ENCODE measurements at regions not wholly inside any gene's neighbourhood (a gene's known extent, or its start where the extent isn't known, plus 50 kb on each side); places are given as distances from the start of the nearest gene placed in this dataset.

- WGBS (ENCODE audit: insufficient coverage), result 88% methylated on average over 5 of the region's 6 CpGs
- H3K4me3 ChIP-seq (ENCODE audit: control insufficient read depth in 1 of 2, extremely low read depth in 1 of 2, low read length in 1 of 2), result no peak overlapping the region
- no peak for ATAC-seq (replicated peaks in 1 of 4)
- H3K36me3 Mint-ChIP-seq, result no peaks in the 10 kb centered on the region
- no peaks in the 10 kb centered on the region for H3K27me3 ChIP-seq (replicated peaks in 1 of 2; ENCODE audit: control insufficient read depth in 2 of 2, extremely low read depth in 1 of 2, insufficient read depth in 2 of 2, low read length in 1 of 2)
- H3K9me3 Mint-ChIP-seq, result peaks cover 0 to 7% (median 0%) of the 10 kb centered on the region in 3 donors
- no peaks in the 10 kb centered on the region for H3K4me1 Mint-ChIP-seq
- peaks cover 2 to 5% of the 10 kb centered on the region in 2 donors for H3K27me3 Mint-ChIP-seq
- DNase-seq, result no peak
- no peak overlapping the region for H3K27ac ChIP-seq (ENCODE audit: low read length)
- no peaks in the 10 kb centered on the region for H3K4me1 ChIP-seq (ENCODE audit: control insufficient read depth in 1 of 2, extremely low read depth in 1 of 2, insufficient read depth in 2 of 2, low read length in 2 of 2)
- ChIA-PET POLR2A (no interaction called here), CTCF (no interaction called here)
- no peak overlapping the region for H3K27ac Mint-ChIP-seq
- no peaks in the 10 kb centered on the region for H3K9me3 ChIP-seq
- H3K4me3 Mint-ChIP-seq, result no peak overlapping the region
- H3K36me3 ChIP-seq (ENCODE audit: control insufficient read depth in 2 of 2, extremely low read depth in 1 of 2, insufficient read depth in 1 of 2, low read length in 1 of 2), result no peaks in the 10 kb centered on the region
Measured at GRCh38 chr5:74556631-74557595, 83.6 kb downstream of the ENC1 start.

DNA sequence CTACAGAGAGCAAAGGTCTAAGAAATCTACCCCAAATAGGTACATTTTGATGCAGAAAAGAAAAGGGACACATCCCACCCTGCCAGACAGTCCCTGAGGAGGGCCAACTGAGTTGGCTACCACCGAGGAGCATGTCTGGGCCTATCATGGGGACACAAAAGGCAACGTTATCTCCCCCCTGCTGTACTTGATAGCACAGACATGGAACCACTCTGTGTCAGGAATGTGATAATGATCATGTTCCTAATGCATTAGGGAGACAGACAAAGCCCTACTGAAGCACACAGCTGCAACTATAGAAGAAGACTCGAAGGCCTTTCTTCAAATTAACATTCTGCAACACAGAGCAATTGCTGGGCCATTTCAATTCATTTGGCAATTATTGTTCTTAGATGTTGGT is 84.5 kb downstream of the ENC1 start:
- Mint-ChIP-seq H3K27me3 (peaks cover 2 to 5% of the 10 kb centered on the region in 2 donors), H3K9me3 (peaks cover 0 to 7% (median 0%) of the 10 kb centered on the region in 3 donors), H3K4me3 (no peak overlapping the region), H3K36me3 (no peaks in the 10 kb centered on the region), H3K4me1 (no peaks in the 10 kb centered on the region), H3K27ac (no peak overlapping the region)
- Histone ChIP-seq H3K4me3 (ENCODE audit: control insufficient read depth in 1 of 2, extremely low read depth in 1 of 2, low read length in 1 of 2) (no peak overlapping the region), H3K27me3 (replicated peaks in 1 of 2; ENCODE audit: control insufficient read depth in 2 of 2, extremely low read depth in 1 of 2, insufficient read depth in 2 of 2, low read length in 1 of 2) (no peaks in the 10 kb centered on the region), H3K36me3 (ENCODE audit: control insufficient read depth in 2 of 2, extremely low read depth in 1 of 2, insufficient read depth in 1 of 2, low read length in 1 of 2) (no peaks in the 10 kb centered on the region), H3K27ac (ENCODE audit: low read length) (no peak overlapping the region), H3K9me3 (no peaks in the 10 kb centered on the region), H3K4me1 (ENCODE audit: control insufficient read depth in 1 of 2, extremely low read depth in 1 of 2, insufficient read depth in 2 of 2, low read length in 2 of 2) (no peaks in the 10 kb centered on the region)
- no CpG with 5 or more reads among the region's 3 CpGs for WGBS (ENCODE audit: insufficient coverage)
- no peak for ATAC-seq (replicated peaks in 1 of 4)
- DNase-seq, result no peak
- POLR2A ChIA-PET, result no interaction called here
- CTCF ChIA-PET, result no interaction called here

GRCh38 chr5:74552101-74552500 is 88.4 kb downstream of the ENC1 start:
- Histone ChIP-seq H3K36me3 (ENCODE audit: control insufficient read depth in 2 of 2, extremely low read depth in 1 of 2, insufficient read depth in 1 of 2, low read length in 1 of 2) (no peaks in the 10 kb centered on the region), H3K4me3 (ENCODE audit: control insufficient read depth in 1 of 2, extremely low read depth in 1 of 2, low read length in 1 of 2) (no peak overlapping the region), H3K9me3 (no peaks in the 10 kb centered on the region), H3K27ac (ENCODE audit: low read length) (no peak overlapping the region), H3K4me1 (ENCODE audit: control insufficient read depth in 1 of 2, extremely low read depth in 1 of 2, insufficient read depth in 2 of 2, low read length in 2 of 2) (peaks cover 0 to 12% of the 10 kb centered on the region in 2 experiments), H3K27me3 (replicated peaks in 1 of 2; ENCODE audit: control insufficient read depth in 2 of 2, extremely low read depth in 1 of 2, insufficient read depth in 2 of 2, low read length in 1 of 2) (no peaks in the 10 kb centered on the region)
- WGBS (ENCODE audit: insufficient coverage), result no CpG with 5 or more reads among the region's 4 CpGs
- Mint-ChIP-seq H3K4me3 (no peak overlapping the region), H3K4me1 (peaks cover 0 to 4% (median 0%) of the 10 kb centered on the region in 3 donors), H3K9me3 (peaks cover 0 to 7% (median 0%) of the 10 kb centered on the region in 3 donors), H3K27me3 (peaks cover 0 to 2% of the 10 kb centered on the region in 2 donors), H3K36me3 (no peaks in the 10 kb centered on the region), H3K27ac (no peak overlapping the region)
- CTCF ChIA-PET, result no interaction called here
- POLR2A ChIA-PET, result no interaction called here
- DNase-seq (no peak), ATAC-seq (replicated peaks in 1 of 4) (no peak)

GRCh38 chr5:74550927-74551326 is 89.6 kb downstream of the ENC1 start:
- Mint-ChIP-seq H3K4me3 (no peak overlapping the region), H3K4me1 (peaks cover 0 to 4% (median 0%) of the 10 kb centered on the region in 3 donors), H3K9me3 (peaks cover 0 to 7% (median 0%) of the 10 kb centered on the region in 3 donors), H3K27ac (no peak overlapping the region), H3K36me3 (no peaks in the 10 kb centered on the region), H3K27me3 (peaks cover 0 to 2% of the 10 kb centered on the region in 2 donors)
- ChIA-PET CTCF (no interaction called here), POLR2A (no interaction called here)
- no peak for DNase-seq
- H3K27ac ChIP-seq (ENCODE audit: low read length), result no peak overlapping the region
- no peak for ATAC-seq (replicated peaks in 1 of 4)
- H3K4me1 ChIP-seq (ENCODE audit: control insufficient read depth in 1 of 2, extremely low read depth in 1 of 2, insufficient read depth in 2 of 2, low read length in 2 of 2), result peaks cover 0 to 12% of the 10 kb centered on the region in 2 experiments
- no peaks in the 10 kb centered on the region for H3K27me3 ChIP-seq (replicated peaks in 1 of 2; ENCODE audit: control insufficient read depth in 2 of 2, extremely low read depth in 1 of 2, insufficient read depth in 2 of 2, low read length in 1 of 2)
- no peaks in the 10 kb centered on the region for H3K9me3 ChIP-seq
- H3K36me3 ChIP-seq (ENCODE audit: control insufficient read depth in 2 of 2, extremely low read depth in 1 of 2, insufficient read depth in 1 of 2, low read length in 1 of 2), result no peaks in the 10 kb centered on the region
- WGBS (ENCODE audit: insufficient coverage), result 100% methylated on average over 1 of the region's 4 CpGs
- H3K4me3 ChIP-seq (ENCODE audit: control insufficient read depth in 1 of 2, extremely low read depth in 1 of 2, low read length in 1 of 2), result no peak overlapping the region

DNA sequence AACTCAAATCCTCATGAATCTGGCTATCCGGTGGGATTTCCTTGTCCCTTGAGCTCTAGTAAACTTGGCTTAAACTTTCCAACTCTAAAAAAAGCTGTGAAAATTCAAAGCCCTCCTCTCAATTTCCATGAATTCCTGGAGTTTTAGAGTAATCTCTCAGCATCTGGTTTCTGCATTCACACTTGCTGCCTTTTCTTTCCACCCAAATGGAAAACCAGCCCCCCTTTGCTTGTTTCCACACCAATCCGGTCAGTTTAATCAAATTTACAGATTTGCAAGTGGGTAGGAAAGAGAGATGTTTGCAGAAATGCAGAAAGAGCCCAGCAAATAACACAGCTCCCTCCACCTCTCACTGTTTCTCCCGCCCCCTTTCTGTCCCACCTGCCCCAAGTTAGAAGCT is 91.1 kb downstream of the ENC1 start:
- H3K4me3 ChIP-seq (ENCODE audit: control insufficient read depth in 1 of 2, extremely low read depth in 1 of 2, low read length in 1 of 2), result no peak overlapping the region
- ATAC-seq (replicated peaks in 1 of 4), result no peak
- H3K36me3 Mint-ChIP-seq, result no peaks in the 10 kb centered on the region
- no peak overlapping the region for H3K27ac ChIP-seq (ENCODE audit: low read length)
- 100% methylated on average over 1 of the region's 3 CpGs for WGBS (ENCODE audit: insufficient coverage)
- no peaks in the 10 kb centered on the region for H3K36me3 ChIP-seq (ENCODE audit: control insufficient read depth in 2 of 2, extremely low read depth in 1 of 2, insufficient read depth in 1 of 2, low read length in 1 of 2)
- H3K9me3 Mint-ChIP-seq, result peaks cover 0 to 7% (median 0%) of the 10 kb centered on the region in 3 donors
- H3K4me1 ChIP-seq (ENCODE audit: control insufficient read depth in 1 of 2, extremely low read depth in 1 of 2, insufficient read depth in 2 of 2, low read length in 2 of 2), result peaks cover 0 to 12% of the 10 kb centered on the region in 2 experiments
- no peak overlapping the region for H3K27ac Mint-ChIP-seq
- ChIA-PET CTCF (no interaction called here), POLR2A (no interaction called here)
- H3K4me1 Mint-ChIP-seq, result peaks cover 0 to 4% (median 0%) of the 10 kb centered on the region in 3 donors
- H3K9me3 ChIP-seq, result no peaks in the 10 kb centered on the region
- H3K4me3 Mint-ChIP-seq, result no peak overlapping the region
- H3K27me3 Mint-ChIP-seq, result peaks cover 0 to 4% of the 10 kb centered on the region in 2 donors
- no peaks in the 10 kb centered on the region for H3K27me3 ChIP-seq (replicated peaks in 1 of 2; ENCODE audit: control insufficient read depth in 2 of 2, extremely low read depth in 1 of 2, insufficient read depth in 2 of 2, low read length in 1 of 2)
- no peak for DNase-seq

GRCh38 chr5:74546796-74547195 is 93.7 kb downstream of the ENC1 start:
- no peak overlapping the region for H3K27ac Mint-ChIP-seq
- no peak overlapping the region for H3K4me3 Mint-ChIP-seq
- Histone ChIP-seq H3K4me1 (ENCODE audit: control insufficient read depth in 1 of 2, extremely low read depth in 1 of 2, insufficient read depth in 2 of 2, low read length in 2 of 2) (peaks cover 0 to 12% of the 10 kb centered on the region in 2 experiments), H3K27me3 (replicated peaks in 1 of 2; ENCODE audit: control insufficient read depth in 2 of 2, extremely low read depth in 1 of 2, insufficient read depth in 2 of 2, low read length in 1 of 2) (peaks cover 0 to 13% of the 10 kb centered on the region in 2 experiments), H3K9me3 (no peaks in the 10 kb centered on the region), H3K4me3 (ENCODE audit: control insufficient read depth in 1 of 2, extremely low read depth in 1 of 2, low read length in 1 of 2) (no peak overlapping the region), H3K36me3 (ENCODE audit: control insufficient read depth in 2 of 2, extremely low read depth in 1 of 2, insufficient read depth in 1 of 2, low read length in 1 of 2) (no peaks in the 10 kb centered on the region), H3K27ac (ENCODE audit: low read length) (no peak overlapping the region)
- no peaks in the 10 kb centered on the region for H3K9me3 Mint-ChIP-seq
- H3K27me3 Mint-ChIP-seq, result peaks cover 0 to 6% of the 10 kb centered on the region in 2 donors
- H3K4me1 Mint-ChIP-seq, result peaks cover 0 to 4% (median 0%) of the 10 kb centered on the region in 3 donors
- H3K36me3 Mint-ChIP-seq, result no peaks in the 10 kb centered on the region
- no CpG with 5 or more reads among the region's 1 CpG for WGBS (ENCODE audit: insufficient coverage)
- POLR2A ChIA-PET, result no interaction called here
- DNase-seq (no peak), ATAC-seq (replicated peaks in 1 of 4) (no peak)
- CTCF ChIA-PET, result no interaction called here

Data from T-cell (primary cell).